Activated CD8-positive, alpha-beta memory T cell treated with anti-CD3 and anti-CD28 coated beads for 24 hours (primary cell): ENCODE measurements at regions not wholly inside any gene's neighbourhood (a gene's known extent, or its start where the extent isn't known, plus 50 kb on each side); places are given as distances from the start of the nearest gene placed in this dataset.
"Not testable (repeated sequence)": the region's sequence is repeated elsewhere in the genome, so short reads cannot be mapped to it uniquely, and the experiment has no call there.

Experiments used
- DNase-seq: peaks from one replicate; pipeline ENCODE4 v3.0.0-alpha.2; 2020

GRCh38 chr20:47845382-47845977 is 60.2 kb upstream of the SULF2 start:
- not testable (repeated sequence) for DNase-seq

GRCh38 chr20:47844568-47844906 is 59.3 kb upstream of the SULF2 start:
- DNase-seq: not testable (repeated sequence)

- DNase-seq: no peak
These were observed 58.7 kb upstream of the SULF2 start for GRCh38 chr20:47843886-47844567.

GRCh38 chr20:47842950-47843349 is 57.7 kb upstream of the SULF2 start:
- not testable (repeated sequence) for DNase-seq

GRCh38 chr20:47842004-47842403 is 56.7 kb upstream of the SULF2 start:
- not testable (repeated sequence) for DNase-seq

GRCh38 chr20:47836256-47836817 is 51.1 kb upstream of the SULF2 start:
- not testable (repeated sequence) for DNase-seq
